ENCODE measurements at regions not wholly inside any gene's neighbourhood (a gene's known extent, or its start where the extent isn't known, plus 50 kb on each side); places are given as distances from the start of the nearest gene placed in this dataset.

- H3K9me3 ChIP-seq: no peaks in the 10 kb centered on the region
- peak in 2 of 3 experiments; percentile 32 to 47 for TF ChIP-seq CTCF (IDR thresholded peaks at IDR 0.05)
- H3K4me1 ChIP-seq: no peaks in the 10 kb centered on the region
- no peak overlapping the region for H3K4me3 ChIP-seq
- no peak for DNase-seq (ENCODE audit: low spot score in 2 of 2)
- intact Hi-C loops (cut with DNase I): no loop called here
- H3K36me3 ChIP-seq: no peaks in the 10 kb centered on the region
- H3K27me3 ChIP-seq: no peaks in the 10 kb centered on the region
- no peak overlapping the region for H3K27ac ChIP-seq
Observed at GRCh38 chr20:52242237-52243230, 51.0 kb upstream of the ZFP64 start.

Data from ascending aorta (tissue), 2 donors.